K562 (cell line): ENCODE measurements at regions not wholly inside any gene's neighbourhood (a gene's known extent, or its start where the extent isn't known, plus 50 kb on each side); places are given as distances from the start of the nearest gene placed in this dataset.

Source experiments
- ATAC-seq: fragments of 200-7000 bp; cut with Tn5 transposase; 3 replicates; pipeline ENCODE4 v1.9.1; 2020; ENCODE audit warnings: moderate library complexity
- BruUV-seq: library from RNA; stranded (reverse); fragments of 400-500 nt; replicated peaks from 2 replicates; lab custom pipeline; 2021; lab: Mats Ljungman, UMichigan
- CTCF ChIA-PET: fragments of 300-600 bp; formaldehyde crosslinking; extraction: SDS; loops from one replicate; lab custom pipeline; 2021; ENCODE audit warnings: low intra/inter-chr PET ratio; lab: Yijun Ruan, JAX
- POLR2A ChIA-PET: fragments of 300-600, 350-650 bp; sonication (Branson Sonifier 250); formaldehyde crosslinking; extraction: SDS; loops from one replicate; lab custom pipeline; 2021; ENCODE audit warnings: antibody characterized with exemption, inconsistent platforms; lab: Yijun Ruan, JAX
- DNase-seq, 4 experiments: peaks; one replicate each; pipeline versions ENCODE4 v3.0.0 to v3.0.0-alpha.2; 2011 to 2018; ENCODE audit warnings: low spot score in 3 of 4, mixed read lengths in 3 of 4; ENCODE audit errors: extremely low read depth in 1 of 4
- FAIRE-seq: peaks from 2 replicates; lab custom pipeline; 2011; peaks lifted over from hg19 to GRCh38; lab: Jason Lieb, UNC
- H2AFZ ChIP-seq: 2 replicates; pipeline ENCODE4 v1.6.0; 2011; ENCODE audit warnings: low read depth, low read length, control low read depth, inconsistent platforms
- H3K27ac ChIP-seq: fragments of 200-600 bp; 3 replicates; pipeline ENCODE4 v1.8.0; 2011; ENCODE audit warnings: low read depth, mild to moderate bottlenecking, control low read depth, inconsistent platforms, low read length, moderate library complexity, mixed read lengths; ENCODE audit errors: extremely low read depth
- H3K27me3 ChIP-seq, 2 experiments: fragments of 300-600 bp in 1 of 2; 2 replicates in 1 of 2; 3 replicates in 1 of 2; pipeline versions ENCODE4 v1.6.0 to v1.8.0; 2011; ENCODE audit warnings: inconsistent platforms in 2 of 2, low read length in 2 of 2, mild to moderate bottlenecking in 1 of 2, mixed read lengths in 1 of 2, moderate library complexity in 1 of 2; ENCODE audit not compliant: control insufficient read depth in 2 of 2, insufficient read depth in 2 of 2
- H3K36me3 ChIP-seq: fragments of 300-600 bp; 3 replicates; pipeline ENCODE4 v1.8.0; 2011; ENCODE audit warnings: mild to moderate bottlenecking, low read length, inconsistent platforms; ENCODE audit not compliant: control insufficient read depth, insufficient read depth
- H3K4me1 ChIP-seq, 2 experiments: fragments of 200-600 bp in 1 of 2; replicated peaks in 1 of 2; 2 replicates in 1 of 2; 3 replicates in 1 of 2; pipeline versions ENCODE4 v1.5.1 to v1.8.0; 2011; ENCODE audit warnings: inconsistent platforms in 2 of 2, low read length in 2 of 2, mild to moderate bottlenecking in 1 of 2, mixed read lengths in 1 of 2, moderate library complexity in 1 of 2; ENCODE audit not compliant: control insufficient read depth in 2 of 2, insufficient read depth in 2 of 2
- H3K4me2 ChIP-seq: 2 replicates; pipeline ENCODE4 v1.6.1; 2011; ENCODE audit warnings: low read length, control low read depth, inconsistent platforms, mixed read lengths; ENCODE audit not compliant: insufficient read depth
- H3K4me3 ChIP-seq: fragments of 200-600 bp; sonication (generic), shearing (Covaris generic); 2 replicates; pipeline ENCODE4 v1.5.1; 2016; ENCODE audit warnings: control low read depth, inconsistent platforms
- H3K79me2 ChIP-seq: fragments of 200-600 bp; 3 replicates; pipeline ENCODE4 v1.8.0; 2011; ENCODE audit warnings: low read length, inconsistent platforms; ENCODE audit not compliant: control insufficient read depth, insufficient read depth
- H3K9ac ChIP-seq, 2 experiments: 2 replicates each; pipeline versions ENCODE4 v1.6.0 to v1.6.1; 2011; ENCODE audit warnings: low read depth in 2 of 2, low read length in 2 of 2, control low read depth in 1 of 2, inconsistent platforms in 1 of 2, mild to moderate bottlenecking in 1 of 2, mixed read lengths in 1 of 2; ENCODE audit not compliant: insufficient read depth in 1 of 2
- H3K9me1 ChIP-seq: one replicate; pipeline ENCODE4 v1.6.0; 2011; ENCODE audit warnings: inconsistent platforms, mild to moderate bottlenecking, low read length, moderate library complexity; ENCODE audit not compliant: control insufficient read depth, insufficient read depth
- H3K9me3 ChIP-seq: replicated peaks from 2 replicates; pipeline ENCODE4 v1.5.1; 2011; ENCODE audit warnings: low read depth, low read length, inconsistent platforms; ENCODE audit not compliant: control insufficient read depth, insufficient read depth
- H4K20me1 ChIP-seq: replicated peaks from 2 replicates; pipeline ENCODE4 v1.6.1; 2011; ENCODE audit warnings: low read length, inconsistent platforms, mixed read lengths; ENCODE audit not compliant: control insufficient read depth, insufficient read depth
- ASH1L ChIP-seq: fragments of 450-650 bp; IDR thresholded peaks from 2 replicates; pipeline ENCODE4 v1.6.1; 2018; ENCODE audit warnings: borderline replicate concordance, mild to moderate bottlenecking, low read depth; ENCODE audit not compliant: partially characterized antibody
- E2F3 ChIP-seq: fragments of 250-450 bp; sonication (Bioruptor Pico); IDR thresholded peaks from 2 replicates; pipeline ENCODE4 v1.4.0; 2020; ENCODE audit warnings: mild to moderate bottlenecking
- E4F1 ChIP-seq: fragments of 250-450 bp; sonication (Bioruptor Pico); IDR thresholded peaks from 2 replicates; pipeline ENCODE4 v1.5.0; 2021; ENCODE audit warnings: mild to moderate bottlenecking, borderline replicate concordance
- EP300 ChIP-seq: IDR thresholded peaks from 2 replicates; pipeline ENCODE4 v1.6.1; 2012; ENCODE audit warnings: low read length, improper control_type of control experiment
- EP400 ChIP-seq: fragments of 450-650 bp; IDR thresholded peaks from 2 replicates; pipeline ENCODE4 v1.6.1; 2017; ENCODE audit warnings: antibody characterized with exemption, mild to moderate bottlenecking, moderate library complexity
- GABPB1 ChIP-seq: sonication (generic); formaldehyde crosslinking; IDR thresholded peaks from 2 replicates; pipeline ENCODE4 v1.8.0; 2022; ENCODE audit warnings: mild to moderate bottlenecking, missing genetic modification reagents
- HDAC1 ChIP-seq, 2 experiments: fragments of 450-650 bp; IDR thresholded peaks; 2 replicates each; pipeline ENCODE4 v1.6.1; 2016 to 2017; ENCODE audit warnings: inconsistent platforms in 1 of 2, mild to moderate bottlenecking in 1 of 2, moderate library complexity in 1 of 2
- HLTF ChIP-seq: fragments of 450-650 bp; IDR thresholded peaks from 2 replicates; pipeline ENCODE4 v1.6.1; 2016
- KHSRP ChIP-seq: fragments of 450-650 bp; IDR thresholded peaks from 2 replicates; pipeline ENCODE4 v1.6.1; 2017
- L3MBTL2 ChIP-seq: fragments of 450-650 bp; IDR thresholded peaks from 2 replicates; pipeline ENCODE4 v1.6.1; 2016; ENCODE audit warnings: mild to moderate bottlenecking, moderate library complexity
- MEF2D ChIP-seq: conservative IDR thresholded peaks from 2 replicates; pipeline ENCODE4 v1.6.1; 2016; ENCODE audit warnings: low read depth, missing genetic modification characterization, missing compliant biosample characterization
- NCOA4 ChIP-seq: fragments of 450-650 bp; IDR thresholded peaks from 2 replicates; pipeline ENCODE4 v1.6.1; 2018; ENCODE audit warnings: mild to moderate bottlenecking; ENCODE audit not compliant: partially characterized antibody
- NCOA6 ChIP-seq: fragments of 450-650 bp; IDR thresholded peaks from 2 replicates; pipeline ENCODE4 v1.6.1; 2017; ENCODE audit warnings: mild to moderate bottlenecking
- PBX2 ChIP-seq, 2 experiments: IDR thresholded peaks in 1 of 2; conservative IDR thresholded peaks in 1 of 2; 2 replicates each; pipeline ENCODE4 v1.6.1; 2016; ENCODE audit warnings: low read depth in 2 of 2, mild to moderate bottlenecking in 1 of 2, missing compliant biosample characterization in 1 of 2, missing genetic modification characterization in 1 of 2, moderate library complexity in 1 of 2
- SAP30 ChIP-seq: fragments of 200-600 bp; sonication (generic); IDR thresholded peaks from 2 replicates; pipeline ENCODE4 v1.6.1; 2012; ENCODE audit warnings: borderline replicate concordance, low read depth, mild to moderate bottlenecking, moderate library complexity, low read length, control low read depth, inconsistent platforms; ENCODE audit not compliant: insufficient read depth, poor library complexity, severe bottlenecking
- SIX5 ChIP-seq, 2 experiments: IDR thresholded peaks; 2 replicates each; pipeline ENCODE4 v1.6.1; 2011; ENCODE audit warnings: low read length in 2 of 2, borderline replicate concordance in 1 of 2, low read depth in 1 of 2, mild to moderate bottlenecking in 1 of 2, moderate library complexity in 1 of 2; ENCODE audit not compliant: insufficient read depth in 1 of 2
- ZFP36 ChIP-seq: fragments of 150-350 bp; IDR thresholded peaks from 2 replicates; pipeline ENCODE4 v1.6.1; 2018; ENCODE audit warnings: low read length, low read depth; ENCODE audit not compliant: partially characterized antibody
- ZNF184 ChIP-seq: sonication (generic); formaldehyde crosslinking; IDR thresholded peaks from 2 replicates; pipeline ENCODE4 v1.5.0; 2020; ENCODE audit warnings: missing genetic modification reagents
- WGBS: fragments of 100-300 bp; shearing (Covaris generic); methylation state at CpG from one replicate; pipeline ENCODE4 v1.1.6; 2016; ENCODE audit warnings: low coverage, mixed read lengths; ENCODE audit not compliant: insufficient coverage; ENCODE audit errors: missing lambda C conversion rate; 5-methylcytosine and 5-hydroxymethylcytosine counted together
- in situ Hi-C: fragments of 300-500 bp; cut with MboI; formaldehyde crosslinking; loops from 4 replicates; pipeline ENCODE4 v1.15.0; 2018; ENCODE audit warnings: inconsistent platforms, mixed read lengths
- intact Hi-C: fragments of 100-400 bp; cut with micrococcal nuclease; formaldehyde crosslinking; loops from 2 replicates; pipeline ENCODE4 v1.14.2; 2022

DNA sequence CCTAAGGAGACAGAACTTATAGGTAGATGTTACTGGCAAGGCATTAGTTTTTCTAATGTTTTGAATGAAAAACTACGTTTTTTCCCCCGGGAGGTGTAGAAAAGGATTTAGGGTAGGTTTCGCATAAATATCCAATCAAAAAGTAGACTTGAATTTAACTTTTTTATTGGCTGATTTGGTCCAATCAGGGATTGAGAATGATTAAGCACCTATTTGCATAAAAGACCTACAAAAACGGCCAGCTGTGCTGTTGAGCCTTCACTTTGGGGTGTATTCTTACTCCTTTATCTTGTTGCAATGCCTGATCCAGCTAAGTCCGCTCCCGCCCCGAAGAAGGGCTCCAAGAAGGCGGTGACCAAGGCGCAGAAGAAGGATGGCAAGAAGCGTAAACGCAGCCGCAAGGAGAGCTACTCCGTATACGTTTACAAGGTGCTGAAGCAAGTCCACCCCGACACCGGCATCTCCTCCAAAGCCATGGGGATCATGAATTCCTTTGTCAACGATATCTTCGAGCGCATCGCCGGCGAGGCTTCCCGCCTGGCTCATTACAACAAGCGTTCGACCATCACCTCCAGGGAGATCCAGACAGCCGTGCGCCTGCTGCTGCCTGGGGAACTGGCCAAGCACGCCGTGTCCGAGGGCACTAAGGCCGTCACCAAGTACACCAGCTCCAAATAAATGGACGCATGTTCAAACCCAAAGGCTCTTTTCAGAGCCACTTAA, 113.5 kb upstream of the BTN3A2 start:
- DNase-seq (peak in 3 of 4 experiments; percentile 31 to 89 (median 78)), FAIRE-seq (peak; percentile 72), ATAC-seq (peak; percentile 67)
- H3K27me3 ChIP-seq: no peaks in the 10 kb centered on the region
- H3K4me3 ChIP-seq: peak overlapping the region; percentile 60
- 34% methylated on average over 32 of the region's 32 CpGs for WGBS
- ChIA-PET POLR2A (interaction anchor here (0.8 to 6.7 kb wide), 19 partner anchors 9 to 895 kb away, joined by 3 to 112 read pairs (median 5); a partner anchor contains a TSS), CTCF (no interaction called here)
- H3K9ac ChIP-seq: peak overlapping the region; percentile 81 to 93
- H2AFZ ChIP-seq: peak overlapping the region; percentile 77
- no peaks in the 10 kb centered on the region for H3K9me1 ChIP-seq
- H3K79me2 ChIP-seq: peaks cover 41% of the 10 kb centered on the region
- in situ Hi-C loops: no loop called here
- H3K27ac ChIP-seq: peak overlapping the region; percentile 91
- H3K9me3 ChIP-seq: no peaks in the 10 kb centered on the region; the same call in 1 of the 2 replicates
- intact Hi-C loops: loop anchor here (2.0 kb wide), 2 partner anchors 33 to 35 kb away; a partner anchor contains a TSS
- peaks cover 5 to 12% of the 10 kb centered on the region in 2 experiments; a peak in 3 of 5 replicates for H3K4me1 ChIP-seq
- H4K20me1 ChIP-seq: no peaks in the 10 kb centered on the region
- peak overlapping the region; percentile 84 for H3K4me2 ChIP-seq
- H3K36me3 ChIP-seq: no peaks in the 10 kb centered on the region
- BruUV-seq: TSS peak; percentile 82
- TF ChIP-seq PBX2 (CRISPR knock-in tag; IDR thresholded peaks at IDR 0.05; ENCODE audit: low read depth): no peak
- no peak for TF ChIP-seq PBX2 (tag; conservative IDR thresholded peaks at IDR 0.05; ENCODE audit: low read depth)
- TF ChIP-seq ZFP36: no peak
- TF ChIP-seq MEF2D (tag): no peak
- TF ChIP-seq SAP30: no peak
- no peak for TF ChIP-seq ZNF184 (CRISPR knock-in tag)
- peak; percentile 56 for TF ChIP-seq L3MBTL2
- no peak for TF ChIP-seq NCOA4
- TF ChIP-seq ASH1L: peak; percentile 32
- no peak; a peak in 2 of 4 replicates for TF ChIP-seq HDAC1 (IDR thresholded peaks at IDR 0.05)
- no peak for TF ChIP-seq NCOA6
- TF ChIP-seq EP300: no peak
- TF ChIP-seq GABPB1 (CRISPR knock-in tag): peak; percentile 50
- no peak for TF ChIP-seq KHSRP
- TF ChIP-seq EP400: no peak
- no peak for TF ChIP-seq SIX5 (IDR thresholded peaks at IDR 0.05; ENCODE audit: borderline replicate concordance in 1 of 2, insufficient read depth in 1 of 2, low read depth in 1 of 2, low read length in 2 of 2)
- no peak for TF ChIP-seq E2F3 (CRISPR knock-in tag)
- TF ChIP-seq HLTF: no peak
- TF ChIP-seq E4F1 (CRISPR knock-in tag): no peak
